ENCODE measurements at regions not wholly inside any gene's neighbourhood (a gene's known extent, or its start where the extent isn't known, plus 50 kb on each side); places are given as distances from the start of the nearest gene placed in this dataset.

- H3K9ac ChIP-seq (ENCODE audit: low read length): peak overlapping the region; percentile 59
- H3K27me3 ChIP-seq (replicated peaks; ENCODE audit: control insufficient read depth, insufficient read depth, low read length): peaks cover 3% of the 10 kb centered on the region
- DNase-seq (ENCODE audit: low read depth): no peak
- H3K4me1 ChIP-seq (ENCODE audit: control insufficient read depth, insufficient read depth, low read length): peaks cover 61% of the 10 kb centered on the region
- H3K4me3 ChIP-seq (ENCODE audit: low read length): peak overlapping the region; percentile 21
- H3K9me3 ChIP-seq (ENCODE audit: control insufficient read depth, low read length): no peaks in the 10 kb centered on the region
- no peaks in the 10 kb centered on the region for H3K36me3 ChIP-seq (ENCODE audit: control insufficient read depth, insufficient read depth, low read length, severe bottlenecking)
Observed at GRCh38 chr1:112264010-112264409, 132.0 kb upstream of the CTTNBP2NL start.

GRCh38 chr1:112264553-112264952 is 131.5 kb upstream of the CTTNBP2NL start:
- H3K27me3 ChIP-seq (replicated peaks; ENCODE audit: control insufficient read depth, insufficient read depth, low read length): peaks cover under 1% of the 10 kb centered on the region
- peak overlapping the region; percentile 12 for H3K4me3 ChIP-seq (ENCODE audit: low read length)
- peak overlapping the region; percentile 59 for H3K9ac ChIP-seq (ENCODE audit: low read length)
- no peaks in the 10 kb centered on the region for H3K9me3 ChIP-seq (ENCODE audit: control insufficient read depth, low read length)
- peaks cover 61% of the 10 kb centered on the region for H3K4me1 ChIP-seq (ENCODE audit: control insufficient read depth, insufficient read depth, low read length)
- DNase-seq (ENCODE audit: low read depth): peak; percentile 4
- no peaks in the 10 kb centered on the region for H3K36me3 ChIP-seq (ENCODE audit: control insufficient read depth, insufficient read depth, low read length, severe bottlenecking)

- Histone ChIP-seq H3K36me3 (ENCODE audit: control insufficient read depth, insufficient read depth, low read length, severe bottlenecking) (no peaks in the 10 kb centered on the region), H3K9ac (ENCODE audit: low read length) (no peak overlapping the region), H3K27me3 (replicated peaks; ENCODE audit: control insufficient read depth, insufficient read depth, low read length) (no peaks in the 10 kb centered on the region), H3K9me3 (ENCODE audit: control insufficient read depth, low read length) (no peaks in the 10 kb centered on the region), H3K4me1 (ENCODE audit: control insufficient read depth, insufficient read depth, low read length) (peaks cover 61% of the 10 kb centered on the region), H3K4me3 (ENCODE audit: low read length) (no peak overlapping the region)
- no peak for DNase-seq (ENCODE audit: low read depth)
Observed at GRCh38 chr1:112265931-112266330, 130.1 kb upstream of the CTTNBP2NL start.

- no peaks in the 10 kb centered on the region for H3K9me3 ChIP-seq (ENCODE audit: control insufficient read depth, low read length)
- peak overlapping the region; percentile 19 for H3K9ac ChIP-seq (ENCODE audit: low read length)
- peaks cover 61% of the 10 kb centered on the region for H3K4me1 ChIP-seq (ENCODE audit: control insufficient read depth, insufficient read depth, low read length)
- DNase-seq (ENCODE audit: low read depth): no peak
- H3K27me3 ChIP-seq (replicated peaks; ENCODE audit: control insufficient read depth, insufficient read depth, low read length): no peaks in the 10 kb centered on the region
- H3K4me3 ChIP-seq (ENCODE audit: low read length): no peak overlapping the region
- H3K36me3 ChIP-seq (ENCODE audit: control insufficient read depth, insufficient read depth, low read length, severe bottlenecking): no peaks in the 10 kb centered on the region
Observed at GRCh38 chr1:112267206-112267605, 128.8 kb upstream of the CTTNBP2NL start.

- H3K9me3 ChIP-seq (ENCODE audit: control insufficient read depth, low read length): peaks cover 1% of the 10 kb centered on the region
- H3K4me3 ChIP-seq (ENCODE audit: low read length): no peak overlapping the region
- peaks cover 58% of the 10 kb centered on the region for H3K4me1 ChIP-seq (ENCODE audit: control insufficient read depth, insufficient read depth, low read length)
- H3K9ac ChIP-seq (ENCODE audit: low read length): peak overlapping the region; percentile 19
- no peaks in the 10 kb centered on the region for H3K36me3 ChIP-seq (ENCODE audit: control insufficient read depth, insufficient read depth, low read length, severe bottlenecking)
- peaks cover 4% of the 10 kb centered on the region for H3K27me3 ChIP-seq (replicated peaks; ENCODE audit: control insufficient read depth, insufficient read depth, low read length)
- no peak for DNase-seq (ENCODE audit: low read depth)
Observed at GRCh38 chr1:112267929-112268328, 128.1 kb upstream of the CTTNBP2NL start.

GRCh38 chr1:112268408-112268807 is 127.6 kb upstream of the CTTNBP2NL start:
- peaks cover 53% of the 10 kb centered on the region for H3K4me1 ChIP-seq (ENCODE audit: control insufficient read depth, insufficient read depth, low read length)
- no peak overlapping the region for H3K9ac ChIP-seq (ENCODE audit: low read length)
- peaks cover 6% of the 10 kb centered on the region for H3K9me3 ChIP-seq (ENCODE audit: control insufficient read depth, low read length)
- H3K4me3 ChIP-seq (ENCODE audit: low read length): no peak overlapping the region
- no peak for DNase-seq (ENCODE audit: low read depth)
- no peaks in the 10 kb centered on the region for H3K36me3 ChIP-seq (ENCODE audit: control insufficient read depth, insufficient read depth, low read length, severe bottlenecking)
- H3K27me3 ChIP-seq (replicated peaks; ENCODE audit: control insufficient read depth, insufficient read depth, low read length): peaks cover 7% of the 10 kb centered on the region

GRCh38 chr1:112271270-112271669 is 124.7 kb upstream of the CTTNBP2NL start:
- peaks cover 16% of the 10 kb centered on the region for H3K9me3 ChIP-seq (ENCODE audit: control insufficient read depth, low read length)
- peaks cover 7% of the 10 kb centered on the region for H3K27me3 ChIP-seq (replicated peaks; ENCODE audit: control insufficient read depth, insufficient read depth, low read length)
- H3K4me3 ChIP-seq (ENCODE audit: low read length): no peak overlapping the region
- H3K36me3 ChIP-seq (ENCODE audit: control insufficient read depth, insufficient read depth, low read length, severe bottlenecking): no peaks in the 10 kb centered on the region
- peaks cover 27% of the 10 kb centered on the region for H3K4me1 ChIP-seq (ENCODE audit: control insufficient read depth, insufficient read depth, low read length)
- H3K9ac ChIP-seq (ENCODE audit: low read length): no peak overlapping the region
- no peak for DNase-seq (ENCODE audit: low read depth)

- Histone ChIP-seq H3K36me3 (ENCODE audit: control insufficient read depth, insufficient read depth, low read length, severe bottlenecking) (no peaks in the 10 kb centered on the region), H3K9ac (ENCODE audit: low read length) (no peak overlapping the region), H3K9me3 (ENCODE audit: control insufficient read depth, low read length) (peaks cover 16% of the 10 kb centered on the region), H3K4me1 (ENCODE audit: control insufficient read depth, insufficient read depth, low read length) (peaks cover 17% of the 10 kb centered on the region), H3K27me3 (replicated peaks; ENCODE audit: control insufficient read depth, insufficient read depth, low read length) (peaks cover 7% of the 10 kb centered on the region), H3K4me3 (ENCODE audit: low read length) (no peak overlapping the region)
- DNase-seq (ENCODE audit: low read depth): no peak
Observed at GRCh38 chr1:112272101-112272772, 123.8 kb upstream of the CTTNBP2NL start.

- Histone ChIP-seq H3K9ac (ENCODE audit: low read length) (no peak overlapping the region), H3K27me3 (replicated peaks; ENCODE audit: control insufficient read depth, insufficient read depth, low read length) (peaks cover 32% of the 10 kb centered on the region), H3K9me3 (ENCODE audit: control insufficient read depth, low read length) (no peaks in the 10 kb centered on the region), H3K4me3 (ENCODE audit: low read length) (no peak overlapping the region), H3K4me1 (ENCODE audit: control insufficient read depth, insufficient read depth, low read length) (peaks cover 12% of the 10 kb centered on the region), H3K36me3 (ENCODE audit: control insufficient read depth, insufficient read depth, low read length, severe bottlenecking) (no peaks in the 10 kb centered on the region)
- DNase-seq (ENCODE audit: low read depth): no peak
Observed at GRCh38 chr1:112284796-112285195, 111.2 kb upstream of the CTTNBP2NL start.

GRCh38 chr1:112285316-112285715 is 110.7 kb upstream of the CTTNBP2NL start:
- Histone ChIP-seq H3K27me3 (replicated peaks; ENCODE audit: control insufficient read depth, insufficient read depth, low read length) (peaks cover 32% of the 10 kb centered on the region), H3K9ac (ENCODE audit: low read length) (no peak overlapping the region)
- no peak for DNase-seq (ENCODE audit: low read depth)

GRCh38 chr1:112285746-112286145 is 110.3 kb upstream of the CTTNBP2NL start:
- no peaks in the 10 kb centered on the region for H3K9me3 ChIP-seq (ENCODE audit: control insufficient read depth, low read length)
- DNase-seq (ENCODE audit: low read depth): no peak
- no peak overlapping the region for H3K9ac ChIP-seq (ENCODE audit: low read length)
- peaks cover 27% of the 10 kb centered on the region for H3K27me3 ChIP-seq (replicated peaks; ENCODE audit: control insufficient read depth, insufficient read depth, low read length)
- H3K4me3 ChIP-seq (ENCODE audit: low read length): no peak overlapping the region
- H3K36me3 ChIP-seq (ENCODE audit: control insufficient read depth, insufficient read depth, low read length, severe bottlenecking): no peaks in the 10 kb centered on the region
- peaks cover 12% of the 10 kb centered on the region for H3K4me1 ChIP-seq (ENCODE audit: control insufficient read depth, insufficient read depth, low read length)

More at GRCh38 chr1:112285316-112285715, 110.7 kb upstream of the CTTNBP2NL start:
- H3K4me1 ChIP-seq (ENCODE audit: control insufficient read depth, insufficient read depth, low read length): peaks cover 12% of the 10 kb centered on the region
- no peak overlapping the region for H3K4me3 ChIP-seq (ENCODE audit: low read length)
- no peaks in the 10 kb centered on the region for H3K36me3 ChIP-seq (ENCODE audit: control insufficient read depth, insufficient read depth, low read length, severe bottlenecking)
- H3K9me3 ChIP-seq (ENCODE audit: control insufficient read depth, low read length): no peaks in the 10 kb centered on the region

GRCh38 chr1:112296908-112297307 is 99.1 kb upstream of the CTTNBP2NL start:
- no peak for DNase-seq (ENCODE audit: low read depth)
- H3K27me3 ChIP-seq (replicated peaks; ENCODE audit: control insufficient read depth, insufficient read depth, low read length): no peaks in the 10 kb centered on the region
- no peaks in the 10 kb centered on the region for H3K4me1 ChIP-seq (ENCODE audit: control insufficient read depth, insufficient read depth, low read length)

More at GRCh38 chr1:112296908-112297307, 99.1 kb upstream of the CTTNBP2NL start:
- H3K36me3 ChIP-seq (ENCODE audit: control insufficient read depth, insufficient read depth, low read length, severe bottlenecking): peaks cover 5% of the 10 kb centered on the region
- H3K9me3 ChIP-seq (ENCODE audit: control insufficient read depth, low read length): peaks cover 7% of the 10 kb centered on the region
- H3K4me3 ChIP-seq (ENCODE audit: low read length): no peak overlapping the region
- no peak overlapping the region for H3K9ac ChIP-seq (ENCODE audit: low read length)

All from adipocyte (in vitro differentiated cells).